Breast epithelium (tissue), 4 donors: ENCODE measurements at regions not wholly inside any gene's neighbourhood (a gene's known extent, or its start where the extent isn't known, plus 50 kb on each side); places are given as distances from the start of the nearest gene placed in this dataset.

Experiments used
- DNase-seq, 2 donors: peaks; one replicate each; pipeline ENCODE4 v3.0.0-alpha.2; 2019; ENCODE audit warnings: low spot score in 2 of 2
- H3K27ac ChIP-seq, 2 donors: fragments of 200-600 bp; sonication (generic) in 1 of 2; one replicate each; pipeline ENCODE4 v1.5.1; 2016 to 2019; ENCODE audit warnings: mild to moderate bottlenecking in 1 of 2
- H3K27me3 ChIP-seq, 2 donors: fragments of 200-600 bp; sonication (generic) in 1 of 2; one replicate each; pipeline versions ENCODE4 v1.5.1 to v1.6.0; 2017 to 2019; ENCODE audit warnings: control low read depth in 1 of 2, mild to moderate bottlenecking in 1 of 2
- H3K36me3 ChIP-seq: fragments of 200-600 bp; one replicate; pipeline ENCODE4 v1.5.1; 2019
- H3K4me1 ChIP-seq, 2 donors: fragments of 200-600 bp; sonication (generic); one replicate each; pipeline ENCODE4 v1.5.1; 2016 to 2019; ENCODE audit warnings: control low read depth in 1 of 2
- H3K4me3 ChIP-seq, 3 donors: fragments of 200-600 bp; sonication (generic); 1 replicate in 2 of 3; 2 replicates in 1 of 3; pipeline ENCODE4 v1.5.1; 2016 to 2019; ENCODE audit warnings: mild to moderate bottlenecking in 3 of 3, moderate library complexity in 2 of 3
- H3K9me3 ChIP-seq, 2 donors: fragments of 200-600 bp; sonication (generic) in 1 of 2; one replicate each; pipeline ENCODE4 v1.5.1; 2016 to 2019; ENCODE audit warnings: control low read depth in 1 of 2
- POLR2A ChIP-seq: fragments of 450-650 bp; IDR thresholded peaks from one replicate; pipeline ENCODE4 v1.6.1; 2016; ENCODE audit warnings: antibody characterized with exemption, mild to moderate bottlenecking, moderate library complexity
- POLR2AphosphoS5 ChIP-seq, 3 donors: sonication (generic); formaldehyde crosslinking; IDR thresholded peaks; one replicate each; pipeline ENCODE4 v1.6.1; 2017; ENCODE audit warnings: antibody characterized with exemption in 3 of 3
- intact Hi-C: fragments of 100-400 bp; cut with DNase I; formaldehyde crosslinking; loops from one replicate; pipeline ENCODE4 v1.15.1; 2023; ENCODE audit warnings: low total_unique reads
- TF ChIP-seq, protein P1 (sequence below), 3 donors: fragments of 450-650 bp; IDR thresholded peaks; one replicate each; pipeline ENCODE4 v1.5.1; 2016 to 2017; ENCODE audit warnings: antibody characterized with exemption in 3 of 3, mild to moderate bottlenecking in 3 of 3, moderate library complexity in 3 of 3

- H3K4me1 ChIP-seq, result no peaks in the 10 kb centered on the region
- no peak for TF ChIP-seq POLR2AphosphoS5 (IDR thresholded peaks at IDR 0.05)
- TF ChIP-seq, protein P1, sequence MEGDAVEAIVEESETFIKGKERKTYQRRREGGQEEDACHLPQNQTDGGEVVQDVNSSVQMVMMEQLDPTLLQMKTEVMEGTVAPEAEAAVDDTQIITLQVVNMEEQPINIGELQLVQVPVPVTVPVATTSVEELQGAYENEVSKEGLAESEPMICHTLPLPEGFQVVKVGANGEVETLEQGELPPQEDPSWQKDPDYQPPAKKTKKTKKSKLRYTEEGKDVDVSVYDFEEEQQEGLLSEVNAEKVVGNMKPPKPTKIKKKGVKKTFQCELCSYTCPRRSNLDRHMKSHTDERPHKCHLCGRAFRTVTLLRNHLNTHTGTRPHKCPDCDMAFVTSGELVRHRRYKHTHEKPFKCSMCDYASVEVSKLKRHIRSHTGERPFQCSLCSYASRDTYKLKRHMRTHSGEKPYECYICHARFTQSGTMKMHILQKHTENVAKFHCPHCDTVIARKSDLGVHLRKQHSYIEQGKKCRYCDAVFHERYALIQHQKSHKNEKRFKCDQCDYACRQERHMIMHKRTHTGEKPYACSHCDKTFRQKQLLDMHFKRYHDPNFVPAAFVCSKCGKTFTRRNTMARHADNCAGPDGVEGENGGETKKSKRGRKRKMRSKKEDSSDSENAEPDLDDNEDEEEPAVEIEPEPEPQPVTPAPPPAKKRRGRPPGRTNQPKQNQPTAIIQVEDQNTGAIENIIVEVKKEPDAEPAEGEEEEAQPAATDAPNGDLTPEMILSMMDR (IDR thresholded peaks at IDR 0.05), result no peak
- no peak for TF ChIP-seq POLR2A
- H3K4me3 ChIP-seq, result no peak overlapping the region
- H3K27me3 ChIP-seq, result no peaks in the 10 kb centered on the region
- no peaks in the 10 kb centered on the region for H3K9me3 ChIP-seq
- no peaks in the 10 kb centered on the region for H3K36me3 ChIP-seq
- intact Hi-C loops, result no loop called here
- no peak for DNase-seq
- no peak overlapping the region for H3K27ac ChIP-seq
Observed at GRCh38 chr6:150759483-150759882, 106.0 kb upstream of the MTHFD1L start.

GRCh38 chr6:150761771-150762170, 103.7 kb upstream of the MTHFD1L start:
- Histone ChIP-seq H3K36me3 (no peaks in the 10 kb centered on the region), H3K9me3 (no peaks in the 10 kb centered on the region), H3K4me3 (no peak overlapping the region), H3K4me1 (no peaks in the 10 kb centered on the region), H3K27me3 (no peaks in the 10 kb centered on the region), H3K27ac (no peak overlapping the region)
- intact Hi-C loops, result no loop called here
- no peak for DNase-seq
- TF ChIP-seq, protein P1 (IDR thresholded peaks at IDR 0.05), result no peak
- TF ChIP-seq POLR2A, result no peak
- TF ChIP-seq POLR2AphosphoS5 (IDR thresholded peaks at IDR 0.05), result no peak

- intact Hi-C loops, result no loop called here
- no peaks in the 10 kb centered on the region for H3K9me3 ChIP-seq
- no peak overlapping the region for H3K4me3 ChIP-seq
- H3K4me1 ChIP-seq, result peaks cover 0 to 4% of the 10 kb centered on the region in 2 donors
- H3K27ac ChIP-seq, result peak overlapping the region in 1 of 2 donors; percentile 32
- H3K36me3 ChIP-seq, result no peaks in the 10 kb centered on the region
- TF ChIP-seq, protein P1 (IDR thresholded peaks at IDR 0.05), result no peak
- TF ChIP-seq POLR2A, result no peak
- no peak for TF ChIP-seq POLR2AphosphoS5 (IDR thresholded peaks at IDR 0.05)
- no peak for DNase-seq
- H3K27me3 ChIP-seq, result no peaks in the 10 kb centered on the region
Observed at GRCh38 chr6:150764334-150765066, 101.0 kb upstream of the MTHFD1L start.

GRCh38 chr6:150765067-150765764, 100.3 kb upstream of the MTHFD1L start:
- no peaks in the 10 kb centered on the region for H3K36me3 ChIP-seq
- H3K4me1 ChIP-seq, result peaks cover 0 to 4% of the 10 kb centered on the region in 2 donors
- no peak overlapping the region for H3K4me3 ChIP-seq
- DNase-seq, result no peak
- intact Hi-C loops, result no loop called here
- no peaks in the 10 kb centered on the region for H3K9me3 ChIP-seq
- no peaks in the 10 kb centered on the region for H3K27me3 ChIP-seq
- TF ChIP-seq POLR2A, result no peak
- TF ChIP-seq POLR2AphosphoS5 (IDR thresholded peaks at IDR 0.05), result no peak
- TF ChIP-seq, protein P1 (IDR thresholded peaks at IDR 0.05), result no peak
- H3K27ac ChIP-seq, result peak overlapping the region in 1 of 2 donors; percentile 9
